ENCODE measurements at regions not wholly inside any gene's neighbourhood (a gene's known extent, or its start where the extent isn't known, plus 50 kb on each side); places are given as distances from the start of the nearest gene placed in this dataset.

GRCh38 chrX:23559975-23560374, 107.3 kb upstream of the PRDX4 start:
- no peak overlapping the region for H3K4me3 ChIP-seq (ENCODE audit: low read depth, low read length)
- no peak for DNase-seq (ENCODE audit: low read depth)

DNA sequence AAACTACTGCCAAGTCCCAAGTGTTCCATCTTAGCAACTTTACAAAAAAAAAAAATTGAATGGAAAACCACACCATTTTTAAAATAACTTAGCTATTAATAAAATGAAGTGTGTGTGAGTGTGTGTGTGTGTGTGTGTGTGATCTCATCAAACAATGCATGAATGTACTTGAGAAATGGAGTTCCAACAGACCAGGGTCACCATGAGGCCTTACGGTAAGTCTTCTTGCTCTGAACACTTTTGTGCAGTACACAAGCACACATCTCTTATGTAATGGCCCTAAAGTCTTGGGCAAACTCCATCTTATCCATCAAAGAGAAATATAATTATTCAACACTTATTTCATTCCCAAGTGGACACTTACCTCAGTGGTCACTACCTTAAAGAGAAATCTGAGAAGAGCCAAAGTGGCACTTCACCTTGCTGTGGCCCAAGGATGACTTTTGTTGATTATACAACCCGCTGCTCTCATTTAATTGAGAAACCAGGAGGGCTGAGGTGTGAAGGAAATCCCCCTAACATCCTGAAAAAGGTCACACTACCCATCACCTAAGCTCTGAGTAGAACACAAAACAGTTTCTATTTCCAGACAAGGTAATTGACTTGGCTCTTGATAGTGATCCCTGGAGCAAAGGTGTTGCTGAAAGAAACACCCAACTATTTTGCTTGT, 96.5 kb upstream of the PRDX4 start:
- H3K4me3 ChIP-seq (ENCODE audit: low read depth, low read length): no peak overlapping the region
- TF ChIP-seq CTCF (conservative IDR thresholded peaks at IDR 0.05; ENCODE audit: low read depth, low read length): no peak
- no peak for DNase-seq (ENCODE audit: low read depth)

More at GRCh38 chrX:23559975-23560374, 107.3 kb upstream of the PRDX4 start:
- no peak for TF ChIP-seq CTCF (conservative IDR thresholded peaks at IDR 0.05; ENCODE audit: low read depth, low read length)

DNA sequence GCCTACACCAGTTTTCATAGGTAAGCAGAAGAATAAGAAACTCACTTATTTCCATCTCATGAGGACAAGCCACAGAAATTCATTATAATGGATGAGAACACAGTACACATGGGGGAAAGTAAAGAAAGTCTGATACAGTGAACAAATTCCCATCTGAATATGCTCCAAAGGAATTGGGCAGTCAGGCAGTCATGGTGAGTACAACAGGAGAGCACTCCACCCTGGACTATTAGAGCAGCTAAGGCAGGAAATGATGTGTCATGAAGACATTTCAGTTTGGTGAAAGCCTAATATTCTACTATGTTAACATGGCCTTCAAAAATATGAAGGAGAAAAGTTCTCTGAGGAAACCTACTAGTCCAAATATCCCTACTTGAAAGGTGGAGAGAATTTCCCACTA, 92.0 kb upstream of the PRDX4 start:
- no peak for TF ChIP-seq CTCF (conservative IDR thresholded peaks at IDR 0.05; ENCODE audit: low read depth, low read length)
- no peak overlapping the region for H3K4me3 ChIP-seq (ENCODE audit: low read depth, low read length)
- no peak for DNase-seq (ENCODE audit: low read depth)

DNA sequence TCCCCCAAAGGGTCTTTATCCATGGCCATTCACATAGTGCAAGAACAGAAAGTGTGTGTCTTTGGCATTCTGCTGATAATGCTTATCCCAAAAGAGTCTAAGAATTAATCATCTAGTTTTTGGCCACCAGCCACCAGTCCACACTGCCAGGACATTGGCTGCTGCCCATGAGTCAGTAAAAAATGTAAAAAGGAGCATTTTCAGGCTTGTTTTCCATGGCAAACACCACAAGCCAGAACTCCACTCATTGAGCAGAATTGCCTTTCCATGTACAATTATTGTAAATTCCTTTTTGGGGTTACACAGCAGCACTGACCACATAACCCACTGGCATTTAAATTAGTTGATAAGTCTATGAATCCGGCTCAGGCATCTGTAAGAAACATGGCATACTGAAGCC, 89.2 kb upstream of the PRDX4 start:
- TF ChIP-seq CTCF (conservative IDR thresholded peaks at IDR 0.05; ENCODE audit: low read depth, low read length): no peak
- DNase-seq (ENCODE audit: low read depth): no peak
- H3K4me3 ChIP-seq (ENCODE audit: low read depth, low read length): no peak overlapping the region

GRCh38 chrX:23589496-23589895, 77.8 kb upstream of the PRDX4 start:
- no peak overlapping the region for H3K4me3 ChIP-seq (ENCODE audit: low read depth, low read length)
- DNase-seq (ENCODE audit: low read depth): no peak
- TF ChIP-seq CTCF (conservative IDR thresholded peaks at IDR 0.05; ENCODE audit: low read depth, low read length): no peak

DNA sequence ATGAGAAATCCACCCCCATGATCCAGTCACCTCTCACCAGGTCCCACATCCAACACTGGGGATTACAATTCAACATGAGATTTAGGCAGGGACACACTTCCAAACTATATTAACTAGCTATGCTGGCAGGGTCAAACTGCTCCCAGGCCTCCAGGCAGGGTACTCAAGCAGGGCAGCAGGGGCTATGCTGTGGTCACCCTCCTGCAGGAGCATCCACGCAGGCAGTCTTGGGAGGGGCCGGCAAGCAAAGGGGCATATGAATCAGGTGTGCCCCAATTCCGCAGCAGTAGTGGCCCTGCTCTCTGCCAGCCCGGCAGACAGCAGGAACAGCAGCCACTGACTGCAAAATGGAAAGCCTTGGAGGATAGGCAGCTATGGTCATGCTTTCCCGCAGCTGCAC, 74.6 kb upstream of the PRDX4 start:
- no peak for DNase-seq (ENCODE audit: low read depth)
- H3K4me3 ChIP-seq (ENCODE audit: low read depth, low read length): no peak overlapping the region
- TF ChIP-seq CTCF (conservative IDR thresholded peaks at IDR 0.05; ENCODE audit: low read depth, low read length): no peak

DNA sequence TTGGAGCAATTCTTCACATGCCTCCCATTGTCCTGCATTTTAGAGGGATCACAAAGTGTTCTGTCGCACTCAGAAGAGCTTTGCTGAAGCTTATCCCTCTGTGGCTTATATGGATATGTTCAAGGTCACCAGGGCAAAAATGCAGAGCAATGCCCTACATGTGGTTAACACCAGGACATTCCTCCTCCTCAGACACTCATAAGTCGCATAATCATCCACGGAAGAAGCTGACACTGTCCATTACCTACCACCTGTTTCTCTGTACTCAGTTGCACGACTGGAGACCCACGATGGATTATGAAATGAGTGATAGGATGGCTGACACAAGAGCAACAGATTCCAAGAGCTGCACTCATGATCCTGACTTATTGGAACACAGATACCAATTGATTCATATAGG, 68.7 kb upstream of the PRDX4 start:
- no peak for TF ChIP-seq CTCF (conservative IDR thresholded peaks at IDR 0.05; ENCODE audit: low read depth, low read length)
- no peak overlapping the region for H3K4me3 ChIP-seq (ENCODE audit: low read depth, low read length)
- DNase-seq (ENCODE audit: low read depth): no peak

All from epithelial cell of proximal tubule (primary cell).